SH-SY5Y (cell line): ENCODE measurements at regions not wholly inside any gene's neighbourhood (a gene's known extent, or its start where the extent isn't known, plus 50 kb on each side); places are given as distances from the start of the nearest gene placed in this dataset.

Experiments used
- GATA2 ChIP-seq: IDR thresholded peaks from 2 replicates; pipeline ENCODE4 v1.6.1; 2011; ENCODE audit warnings: mild to moderate bottlenecking, low read depth, low read length
- GATA3 ChIP-seq: IDR thresholded peaks from 2 replicates; pipeline ENCODE4 v1.6.1; 2011; ENCODE audit warnings: low read depth, mild to moderate bottlenecking, low read length, moderate library complexity

- TF ChIP-seq GATA2 (no peak), GATA3 (no peak)
Observed at GRCh38 chr5:174273325-174273724, 227.8 kb downstream of the NSG2 start.
